GM12874 (cell line): ENCODE measurements at regions not wholly inside any gene's neighbourhood (a gene's known extent, or its start where the extent isn't known, plus 50 kb on each side); places are given as distances from the start of the nearest gene placed in this dataset.

Experiments used
- TF ChIP-seq, protein P1 (sequence below): IDR thresholded peaks from 2 replicates; pipeline ENCODE4 v1.5.1; 2011; ENCODE audit warnings: low read depth, mild to moderate bottlenecking, control low read depth, low read length, moderate library complexity; ENCODE audit not compliant: insufficient read depth

DNA sequence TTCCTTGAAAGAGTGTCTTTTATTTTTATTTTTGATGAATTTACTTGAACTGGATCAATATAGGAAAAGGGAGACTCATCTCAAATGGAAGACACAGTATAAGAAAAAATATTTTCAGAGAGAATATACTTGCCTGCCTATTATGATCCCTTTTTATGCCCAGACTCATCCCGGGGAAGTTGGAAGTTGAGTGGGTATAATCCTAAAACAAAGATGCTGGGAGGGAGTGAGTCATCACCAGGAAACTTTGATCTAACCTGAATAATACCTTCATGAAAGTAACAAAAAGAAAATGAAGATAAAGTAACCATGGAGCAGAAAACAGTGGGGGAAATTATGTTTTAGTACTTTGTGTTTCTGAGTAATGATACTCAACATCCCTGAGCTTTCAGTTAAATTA is 1514.0 kb downstream of the FAM181B start:
- TF ChIP-seq, protein P1, sequence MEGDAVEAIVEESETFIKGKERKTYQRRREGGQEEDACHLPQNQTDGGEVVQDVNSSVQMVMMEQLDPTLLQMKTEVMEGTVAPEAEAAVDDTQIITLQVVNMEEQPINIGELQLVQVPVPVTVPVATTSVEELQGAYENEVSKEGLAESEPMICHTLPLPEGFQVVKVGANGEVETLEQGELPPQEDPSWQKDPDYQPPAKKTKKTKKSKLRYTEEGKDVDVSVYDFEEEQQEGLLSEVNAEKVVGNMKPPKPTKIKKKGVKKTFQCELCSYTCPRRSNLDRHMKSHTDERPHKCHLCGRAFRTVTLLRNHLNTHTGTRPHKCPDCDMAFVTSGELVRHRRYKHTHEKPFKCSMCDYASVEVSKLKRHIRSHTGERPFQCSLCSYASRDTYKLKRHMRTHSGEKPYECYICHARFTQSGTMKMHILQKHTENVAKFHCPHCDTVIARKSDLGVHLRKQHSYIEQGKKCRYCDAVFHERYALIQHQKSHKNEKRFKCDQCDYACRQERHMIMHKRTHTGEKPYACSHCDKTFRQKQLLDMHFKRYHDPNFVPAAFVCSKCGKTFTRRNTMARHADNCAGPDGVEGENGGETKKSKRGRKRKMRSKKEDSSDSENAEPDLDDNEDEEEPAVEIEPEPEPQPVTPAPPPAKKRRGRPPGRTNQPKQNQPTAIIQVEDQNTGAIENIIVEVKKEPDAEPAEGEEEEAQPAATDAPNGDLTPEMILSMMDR: no peak

DNA sequence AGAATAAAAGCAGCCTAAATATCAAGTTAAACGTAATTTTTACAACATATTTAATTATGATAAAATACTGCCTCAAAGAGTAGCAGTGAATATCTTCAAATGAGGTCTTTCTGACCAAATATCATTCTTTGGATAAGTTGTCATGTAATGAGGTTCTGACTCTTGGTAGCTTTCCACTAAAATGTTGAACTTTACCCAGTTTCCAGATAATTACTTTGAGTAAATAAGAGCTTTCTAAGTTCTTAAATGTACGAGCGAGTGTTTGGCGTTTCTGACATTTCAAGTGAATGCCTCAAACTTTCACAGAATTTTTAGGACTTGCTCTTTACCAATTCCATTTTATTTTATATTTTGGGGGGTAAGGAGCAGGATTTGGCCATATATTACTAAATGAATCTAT is 1515.2 kb downstream of the FAM181B start:
- TF ChIP-seq, protein P1: no peak

DNA sequence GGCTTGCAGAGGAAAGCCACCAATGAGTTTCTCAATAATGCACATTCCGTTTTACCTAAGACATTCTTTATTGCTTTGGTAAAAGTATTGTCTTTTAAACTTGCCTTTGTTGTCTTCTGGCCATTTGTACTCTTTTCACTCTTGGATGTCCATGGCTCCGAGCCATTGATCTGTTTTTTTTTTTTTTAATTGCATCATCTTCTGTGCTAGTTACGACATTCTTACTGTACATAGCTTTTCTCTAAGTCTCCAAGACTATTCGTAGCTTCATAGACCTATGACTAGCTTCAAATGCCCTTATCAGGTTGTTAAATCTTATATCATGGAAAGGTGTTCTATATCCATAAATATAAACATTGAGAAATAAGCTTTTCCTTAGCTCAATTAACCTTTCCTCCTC is 1522.6 kb downstream of the FAM181B start:
- TF ChIP-seq, protein P1: no peak

DNA sequence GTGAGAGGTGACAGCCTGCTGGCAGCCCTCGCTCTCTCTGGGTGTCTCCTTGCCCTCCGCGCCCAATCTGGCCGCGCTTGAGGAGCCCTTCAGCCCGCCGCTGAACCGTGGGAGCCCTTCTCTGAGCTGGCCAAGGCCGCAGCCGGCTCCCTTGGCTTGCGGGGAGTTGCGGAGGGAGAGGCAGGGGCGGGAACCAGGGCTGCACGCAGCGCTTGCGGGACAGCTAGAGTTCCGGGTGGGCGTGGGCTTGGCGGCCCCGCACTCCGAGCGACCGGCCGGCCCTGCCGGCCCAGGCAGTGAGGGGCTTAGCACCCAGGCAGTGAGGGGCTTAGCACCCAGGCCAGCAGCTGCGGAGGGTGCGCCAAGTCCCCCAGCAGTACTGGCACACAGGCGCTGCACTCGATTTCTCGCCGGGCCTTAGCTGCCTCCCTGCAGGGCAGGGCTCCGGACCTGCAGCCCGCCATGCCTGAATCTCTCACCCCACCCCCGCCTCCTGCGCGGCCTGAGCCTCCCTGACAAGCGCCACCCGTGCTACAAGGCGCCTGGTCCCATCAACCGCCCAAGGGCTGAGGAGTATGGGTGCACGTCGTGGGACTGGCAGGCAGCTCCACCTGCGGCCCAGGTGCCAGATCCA is 1526.1 kb downstream of the FAM181B start:
- TF ChIP-seq, protein P1: no peak

DNA sequence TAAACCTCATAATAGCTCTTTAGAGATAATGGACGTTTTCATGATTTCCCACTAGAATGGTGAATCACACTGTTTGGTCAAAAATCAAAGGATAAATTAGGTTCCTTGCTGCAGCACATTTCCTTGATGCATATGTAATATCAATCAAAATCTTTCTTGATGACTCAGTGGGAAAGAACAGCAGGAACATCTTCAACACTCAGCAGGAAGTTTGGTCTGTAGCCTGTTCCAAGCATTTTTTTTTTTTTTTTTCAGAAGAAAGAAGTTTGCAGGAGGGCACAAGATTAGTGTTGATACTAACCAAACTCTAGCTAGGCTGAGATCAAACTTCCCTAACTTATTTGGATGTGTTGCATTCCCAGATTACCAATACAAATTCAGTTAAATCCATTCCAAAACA is 1529.8 kb downstream of the FAM181B start:
- TF ChIP-seq, protein P1: no peak

DNA sequence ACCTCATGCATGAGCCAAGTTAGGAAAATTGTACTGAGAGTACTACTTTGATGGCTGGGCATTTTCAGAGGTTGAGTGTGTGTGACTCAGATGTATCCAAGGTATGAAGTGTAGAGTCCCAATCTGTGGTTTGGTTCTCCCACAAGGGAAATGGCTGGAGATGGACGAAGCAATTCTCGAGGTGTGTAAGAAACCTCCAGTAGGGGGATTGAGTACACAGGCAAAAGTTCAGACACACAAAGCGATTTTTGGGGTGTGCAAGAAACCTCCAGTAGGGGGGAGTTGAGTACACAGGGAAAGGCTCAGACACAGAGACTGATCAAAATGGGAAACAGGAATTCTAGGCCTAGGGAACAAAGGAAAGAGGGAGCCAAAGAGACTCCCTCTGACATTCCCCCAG is 1536.3 kb downstream of the FAM181B start:
- TF ChIP-seq, protein P1: no peak

DNA sequence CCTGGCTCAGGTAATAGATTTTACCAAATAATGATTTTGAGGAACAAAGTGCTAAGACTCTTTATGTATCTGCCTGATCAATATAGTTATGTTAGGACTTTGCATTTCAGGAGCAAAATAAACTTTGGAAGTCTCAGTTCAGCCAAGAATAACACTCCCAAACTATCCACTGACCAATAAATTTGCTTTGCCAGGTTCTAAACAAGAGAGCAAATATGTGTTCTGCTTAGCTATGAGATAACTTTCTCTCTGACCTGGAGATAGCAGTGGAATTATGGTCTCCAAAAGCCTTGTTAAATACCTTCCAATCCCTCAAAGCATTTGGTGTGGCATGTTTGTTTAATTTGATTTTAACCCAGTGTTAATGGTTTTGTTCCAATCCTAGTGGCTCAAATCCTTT is 1541.1 kb downstream of the FAM181B start:
- TF ChIP-seq, protein P1: no peak
